Epithelial cell of proximal tubule (primary cell): ENCODE measurements at regions not wholly inside any gene's neighbourhood (a gene's known extent, or its start where the extent isn't known, plus 50 kb on each side); places are given as distances from the start of the nearest gene placed in this dataset.
A peak's percentile ranks its signal among the peaks of the same experiment; 100 is the strongest.

Experiments used
- DNase-seq: peaks from one replicate; pipeline ENCODE4 v3.0.0-alpha.2; 2011; ENCODE audit warnings: low read depth
- H3K4me3 ChIP-seq: 2 replicates; pipeline ENCODE4 v1.5.1; 2011; ENCODE audit warnings: low read depth, mild to moderate bottlenecking, low read length
- CTCF ChIP-seq: conservative IDR thresholded peaks from 2 replicates; pipeline ENCODE4 v1.5.1; 2012; ENCODE audit warnings: low read depth, mild to moderate bottlenecking, low read length

GRCh38 chr5:73299665-73300336 is 126.8 kb downstream of the TMEM174 start:
- H3K4me3 ChIP-seq = peak overlapping the region; percentile 47

GRCh38 chr5:73298772-73299630 is 126.0 kb downstream of the TMEM174 start:
- TF ChIP-seq CTCF = peak; percentile 25

More at GRCh38 chr5:73299665-73300336, 126.8 kb downstream of the TMEM174 start:
- DNase-seq = no peak
- no peak for TF ChIP-seq CTCF

GRCh38 chr5:73298251-73298771 is 125.3 kb downstream of the TMEM174 start:
- TF ChIP-seq CTCF = no peak
- no peak for DNase-seq
- H3K4me3 ChIP-seq = peak overlapping the region; percentile 47

More at GRCh38 chr5:73298772-73299630, 126.0 kb downstream of the TMEM174 start:
- peak overlapping the region; percentile 47 for H3K4me3 ChIP-seq
- no peak for DNase-seq

- no peak for TF ChIP-seq CTCF
- H3K4me3 ChIP-seq = no peak overlapping the region
Measured at GRCh38 chr5:73297430-73297829, 124.4 kb downstream of the TMEM174 start.

GRCh38 chr5:73296772-73297171 is 123.8 kb downstream of the TMEM174 start:
- no peak overlapping the region for H3K4me3 ChIP-seq
- DNase-seq = no peak
- no peak for TF ChIP-seq CTCF

More at GRCh38 chr5:73297430-73297829, 124.4 kb downstream of the TMEM174 start:
- no peak for DNase-seq

GRCh38 chr5:73295921-73296320 is 122.9 kb downstream of the TMEM174 start:
- TF ChIP-seq CTCF = no peak
- no peak overlapping the region for H3K4me3 ChIP-seq
- no peak for DNase-seq
